HEK293T (cell line): ENCODE measurements at regions not wholly inside any gene's neighbourhood (a gene's known extent, or its start where the extent isn't known, plus 50 kb on each side); places are given as distances from the start of the nearest gene placed in this dataset.

Experiments
- CTCF ChIA-PET: fragments of 350-600 bp; formaldehyde crosslinking; extraction: SDS; loops from one replicate; lab custom pipeline; 2021; ENCODE audit warnings: antibody characterized with exemption, inconsistent platforms; lab: Yijun Ruan, JAX
- POLR2A ChIA-PET: fragments of 350-600 bp; formaldehyde crosslinking; extraction: SDS; loops from one replicate; lab custom pipeline; 2020; ENCODE audit warnings: antibody characterized with exemption, inconsistent platforms; lab: Yijun Ruan, JAX
- DNase-seq: peaks from one replicate; pipeline ENCODE4 v3.0.0; 2012; ENCODE audit warnings: mixed read lengths; ENCODE audit errors: extremely low spot score
- ARNT ChIP-seq: fragments of 450-650 bp; IDR thresholded peaks from 2 replicates; pipeline ENCODE4 v1.6.1; 2017; ENCODE audit warnings: mild to moderate bottlenecking
- BHLHE40 ChIP-seq: fragments of 450-650 bp; IDR thresholded peaks from 2 replicates; pipeline ENCODE4 v1.6.1; 2016; ENCODE audit warnings: mild to moderate bottlenecking, moderate library complexity, borderline replicate concordance
- CTBP1 ChIP-seq: fragments of 450-650 bp; IDR thresholded peaks from 2 replicates; pipeline ENCODE4 v1.6.1; 2016; ENCODE audit warnings: borderline replicate concordance
- ELF4 ChIP-seq: fragments of 450-650 bp; IDR thresholded peaks from 2 replicates; pipeline ENCODE4 v1.6.1; 2017; ENCODE audit warnings: antibody characterized with exemption
- FOXA1 ChIP-seq: fragments of 450-650 bp; IDR thresholded peaks from 2 replicates; pipeline ENCODE4 v1.6.1; 2016; ENCODE audit warnings: mild to moderate bottlenecking
- FOXK2 ChIP-seq: fragments of 450-650 bp; IDR thresholded peaks from 2 replicates; pipeline ENCODE4 v1.6.1; 2016; ENCODE audit warnings: mild to moderate bottlenecking
- FOXM1 ChIP-seq: fragments of 450-650 bp; IDR thresholded peaks from 2 replicates; pipeline ENCODE4 v1.6.1; 2017; ENCODE audit warnings: mild to moderate bottlenecking, borderline replicate concordance
- HDGF ChIP-seq: fragments of 450-650 bp; IDR thresholded peaks from 2 replicates; pipeline ENCODE4 v1.6.1; 2017; ENCODE audit warnings: antibody characterized with exemption, borderline replicate concordance
- L3MBTL2 ChIP-seq: fragments of 450-650 bp; conservative IDR thresholded peaks from 2 replicates; pipeline ENCODE4 v1.6.1; 2016; ENCODE audit warnings: mild to moderate bottlenecking
- LEF1 ChIP-seq: fragments of 450-650 bp; IDR thresholded peaks from 2 replicates; pipeline ENCODE4 v1.6.1; 2017; ENCODE audit warnings: mild to moderate bottlenecking, borderline replicate concordance
- NFRKB ChIP-seq: fragments of 450-650 bp; IDR thresholded peaks from 2 replicates; pipeline ENCODE4 v1.6.1; 2016; ENCODE audit warnings: mild to moderate bottlenecking, moderate library complexity
- PKNOX1 ChIP-seq: fragments of 450-650 bp; IDR thresholded peaks from 2 replicates; pipeline ENCODE4 v1.6.1; 2016
- SP1 ChIP-seq: fragments of 450-650 bp; IDR thresholded peaks from 2 replicates; pipeline ENCODE4 v1.6.1; 2017
- SUZ12 ChIP-seq: fragments of 450-650 bp; IDR thresholded peaks from 2 replicates; pipeline ENCODE4 v1.6.1; 2016; ENCODE audit warnings: mild to moderate bottlenecking
- TARDBP ChIP-seq: fragments of 450-650 bp; IDR thresholded peaks from 2 replicates; pipeline ENCODE4 v1.6.1; 2016
- ZNF384 ChIP-seq: fragments of 450-650 bp; IDR thresholded peaks from 2 replicates; pipeline ENCODE4 v1.6.1; 2016

- ChIA-PET POLR2A (no interaction called here), CTCF (interaction anchor here (0.6 to 1.0 kb wide), 4 partner anchors 8 to 612 kb away, joined by 3 to 4 read pairs (median 4); no protein-coding TSS in a partner anchor)
- DNase-seq, result peak; percentile 42
- TF ChIP-seq BHLHE40, result no peak
- no peak for TF ChIP-seq SP1
- TF ChIP-seq NFRKB, result no peak
- TF ChIP-seq LEF1, result no peak
- no peak for TF ChIP-seq PKNOX1
- TF ChIP-seq FOXM1, result no peak
- TF ChIP-seq FOXK2, result no peak
- TF ChIP-seq ARNT, result no peak
- TF ChIP-seq ELF4, result no peak
- no peak for TF ChIP-seq CTBP1
- TF ChIP-seq TARDBP, result no peak
- TF ChIP-seq FOXA1, result no peak
- TF ChIP-seq SUZ12, result no peak
- no peak for TF ChIP-seq HDGF
Measured at GRCh38 chr1:14435368-14436023, 163.0 kb upstream of the KAZN start.

- CTCF ChIA-PET, result interaction anchor here (0.7 to 1.3 kb wide), 2 partner anchors 10 to 590 kb away, joined by 3 to 4 read pairs; no protein-coding TSS in a partner anchor
- DNase-seq, result no peak
- TF ChIP-seq FOXA1 (no peak), NFRKB (no peak), ELF4 (no peak)
- POLR2A ChIA-PET, result no interaction called here
Measured at GRCh38 chr1:14437417-14437918, 161.0 kb upstream of the KAZN start.

- ChIA-PET POLR2A (no interaction called here), CTCF (interaction anchor here (0.7 to 1.3 kb wide), 2 partner anchors 9 to 590 kb away, joined by 3 to 4 read pairs; no protein-coding TSS in a partner anchor)
- DNase-seq, result no peak
- TF ChIP-seq ARNT (no peak), HDGF (no peak), ELF4 (no peak), FOXM1 (no peak), FOXK2 (no peak), CTBP1 (no peak), ZNF384 (no peak), SUZ12 (no peak), FOXA1 (no peak), TARDBP (no peak), NFRKB (no peak), L3MBTL2 (no peak), SP1 (no peak), LEF1 (no peak), BHLHE40 (no peak), PKNOX1 (no peak)
Measured at GRCh38 chr1:14438127-14438769, 160.2 kb upstream of the KAZN start.

GRCh38 chr1:14439015-14439414 is 159.5 kb upstream of the KAZN start:
- DNase-seq, result no peak
- no peak for TF ChIP-seq BHLHE40
- no peak for TF ChIP-seq FOXA1
- no peak for TF ChIP-seq SP1
- no peak for TF ChIP-seq LEF1
- TF ChIP-seq NFRKB, result no peak
- CTCF ChIA-PET, result no interaction called here
- POLR2A ChIA-PET, result no interaction called here

GRCh38 chr1:14440166-14440565 is 158.3 kb upstream of the KAZN start:
- ChIA-PET POLR2A (no interaction called here), CTCF (no interaction called here)
- TF ChIP-seq ELF4, result no peak
- TF ChIP-seq BHLHE40, result no peak
- no peak for TF ChIP-seq TARDBP
- no peak for TF ChIP-seq FOXK2
- TF ChIP-seq PKNOX1, result no peak
- TF ChIP-seq ZNF384, result no peak
- TF ChIP-seq LEF1, result no peak
- no peak for TF ChIP-seq FOXM1
- no peak for TF ChIP-seq HDGF
- no peak for TF ChIP-seq SUZ12
- no peak for TF ChIP-seq NFRKB
- no peak for TF ChIP-seq FOXA1
- no peak for TF ChIP-seq L3MBTL2
- no peak for TF ChIP-seq ARNT
- no peak for TF ChIP-seq CTBP1
- TF ChIP-seq SP1, result no peak
- DNase-seq, result no peak

- TF ChIP-seq SP1 (no peak), L3MBTL2 (no peak), PKNOX1 (no peak), ZNF384 (no peak), FOXA1 (no peak), ELF4 (no peak), TARDBP (no peak), LEF1 (no peak), FOXK2 (no peak), FOXM1 (no peak), BHLHE40 (no peak)
- ChIA-PET POLR2A (no interaction called here), CTCF (no interaction called here)
- no peak for DNase-seq
Measured at GRCh38 chr1:14440731-14441130, 157.8 kb upstream of the KAZN start.
